ENCODE measurements at regions not wholly inside any gene's neighbourhood (a gene's known extent, or its start where the extent isn't known, plus 50 kb on each side); places are given as distances from the start of the nearest gene placed in this dataset.

GRCh38 chr21:28257276-28257675 lies 735.4 kb downstream of the LTN1 start:
- no peak overlapping the region for H3K4me3 ChIP-seq
- WGBS (ENCODE audit: low lambda C conversion rate, missing lambda C conversion rate): 21% methylated on average over 3 of the region's 3 CpGs
- peak overlapping the region; percentile 34 for H3K4me2 ChIP-seq
- no peaks in the 10 kb centered on the region for H3K9me2 ChIP-seq (replicated peaks; ENCODE audit: insufficient read depth)
- no peaks in the 10 kb centered on the region for H3K36me3 ChIP-seq (replicated peaks; ENCODE audit: insufficient read depth, low read depth)
- H4K20me1 ChIP-seq (ENCODE audit: insufficient read depth, poor library complexity, severe bottlenecking): no peaks in the 10 kb centered on the region
- no peak for DNase-seq (ENCODE audit: low spot score)
- no peaks in the 10 kb centered on the region for H3K27me3 ChIP-seq
- H3K4me1 ChIP-seq (ENCODE audit: insufficient read depth): peaks cover 44% of the 10 kb centered on the region
- H3K9me3 ChIP-seq (ENCODE audit: low read depth): no peaks in the 10 kb centered on the region
- H2AFZ ChIP-seq: peak overlapping the region; percentile 36
- peak overlapping the region; percentile 89 for H3K27ac ChIP-seq
- H3K79me2 ChIP-seq: no peaks in the 10 kb centered on the region
- TF ChIP-seq EZH2 (IDR thresholded peaks at IDR 0.05; ENCODE audit: borderline replicate concordance) (no peak), CTCF (IDR thresholded peaks at IDR 0.05; ENCODE audit: poor library complexity) (no peak), EZH2phosphoT487 (IDR thresholded peaks at IDR 0.05; ENCODE audit: low read depth, severe bottlenecking, unreplicated experiment) (no peak)

- TF ChIP-seq EZH2 (IDR thresholded peaks at IDR 0.05; ENCODE audit: borderline replicate concordance) (no peak), EZH2phosphoT487 (IDR thresholded peaks at IDR 0.05; ENCODE audit: low read depth, severe bottlenecking, unreplicated experiment) (no peak), CTCF (IDR thresholded peaks at IDR 0.05; ENCODE audit: poor library complexity) (no peak)
- Histone ChIP-seq H3K4me3 (no peak overlapping the region), H3K4me1 (ENCODE audit: insufficient read depth) (peaks cover 44% of the 10 kb centered on the region), H3K9me3 (ENCODE audit: low read depth) (no peaks in the 10 kb centered on the region), H4K20me1 (ENCODE audit: insufficient read depth, poor library complexity, severe bottlenecking) (no peaks in the 10 kb centered on the region), H3K27ac (peak overlapping the region; percentile 89), H3K4me2 (peak overlapping the region; percentile 34), H2AFZ (peak overlapping the region; percentile 36), H3K79me2 (no peaks in the 10 kb centered on the region), H3K36me3 (replicated peaks; ENCODE audit: insufficient read depth, low read depth) (no peaks in the 10 kb centered on the region), H3K9me2 (replicated peaks; ENCODE audit: insufficient read depth) (no peaks in the 10 kb centered on the region), H3K27me3 (no peaks in the 10 kb centered on the region)
- DNase-seq (ENCODE audit: low spot score): no peak
- WGBS (ENCODE audit: low lambda C conversion rate, missing lambda C conversion rate): 48% methylated on average over 6 of the region's 6 CpGs
Measured at GRCh38 chr21:28256837-28257236, 735.8 kb downstream of the LTN1 start.

- Histone ChIP-seq H3K36me3 (replicated peaks; ENCODE audit: insufficient read depth, low read depth) (no peaks in the 10 kb centered on the region), H3K4me1 (ENCODE audit: insufficient read depth) (peaks cover 44% of the 10 kb centered on the region), H3K4me3 (no peak overlapping the region), H3K9me3 (ENCODE audit: low read depth) (no peaks in the 10 kb centered on the region), H4K20me1 (ENCODE audit: insufficient read depth, poor library complexity, severe bottlenecking) (no peaks in the 10 kb centered on the region), H3K27me3 (no peaks in the 10 kb centered on the region), H3K79me2 (no peaks in the 10 kb centered on the region), H3K4me2 (peak overlapping the region; percentile 49), H2AFZ (no peak overlapping the region), H3K27ac (peak overlapping the region; percentile 89), H3K9me2 (replicated peaks; ENCODE audit: insufficient read depth) (no peaks in the 10 kb centered on the region)
- no peak for TF ChIP-seq CTCF (IDR thresholded peaks at IDR 0.05; ENCODE audit: poor library complexity)
- no peak for TF ChIP-seq EZH2phosphoT487 (IDR thresholded peaks at IDR 0.05; ENCODE audit: low read depth, severe bottlenecking, unreplicated experiment)
- TF ChIP-seq EZH2 (IDR thresholded peaks at IDR 0.05; ENCODE audit: borderline replicate concordance): no peak
- 0% methylated on average over 1 of the region's 1 CpG for WGBS (ENCODE audit: low lambda C conversion rate, missing lambda C conversion rate)
- DNase-seq (ENCODE audit: low spot score): peak; percentile 80
Measured at GRCh38 chr21:28256420-28256831, 736.3 kb downstream of the LTN1 start.

- Histone ChIP-seq H3K27ac (no peak overlapping the region), H3K4me1 (ENCODE audit: insufficient read depth) (peaks cover 44% of the 10 kb centered on the region), H3K36me3 (replicated peaks; ENCODE audit: insufficient read depth, low read depth) (no peaks in the 10 kb centered on the region), H3K79me2 (no peaks in the 10 kb centered on the region), H2AFZ (no peak overlapping the region), H3K4me2 (no peak overlapping the region), H3K4me3 (no peak overlapping the region), H3K27me3 (no peaks in the 10 kb centered on the region), H3K9me2 (replicated peaks; ENCODE audit: insufficient read depth) (no peaks in the 10 kb centered on the region), H3K9me3 (ENCODE audit: low read depth) (no peaks in the 10 kb centered on the region), H4K20me1 (ENCODE audit: insufficient read depth, poor library complexity, severe bottlenecking) (no peaks in the 10 kb centered on the region)
- DNase-seq (ENCODE audit: low spot score): no peak
- TF ChIP-seq CTCF (IDR thresholded peaks at IDR 0.05; ENCODE audit: poor library complexity): no peak
- TF ChIP-seq EZH2phosphoT487 (IDR thresholded peaks at IDR 0.05; ENCODE audit: low read depth, severe bottlenecking, unreplicated experiment): no peak
- no peak for TF ChIP-seq EZH2 (IDR thresholded peaks at IDR 0.05; ENCODE audit: borderline replicate concordance)
- WGBS (ENCODE audit: low lambda C conversion rate, missing lambda C conversion rate): 95% methylated on average over 5 of the region's 5 CpGs
Measured at GRCh38 chr21:28253961-28254360, 738.7 kb downstream of the LTN1 start.
